ENCODE measurements at regions not wholly inside any gene's neighbourhood (a gene's known extent, or its start where the extent isn't known, plus 50 kb on each side); places are given as distances from the start of the nearest gene placed in this dataset.

DNA sequence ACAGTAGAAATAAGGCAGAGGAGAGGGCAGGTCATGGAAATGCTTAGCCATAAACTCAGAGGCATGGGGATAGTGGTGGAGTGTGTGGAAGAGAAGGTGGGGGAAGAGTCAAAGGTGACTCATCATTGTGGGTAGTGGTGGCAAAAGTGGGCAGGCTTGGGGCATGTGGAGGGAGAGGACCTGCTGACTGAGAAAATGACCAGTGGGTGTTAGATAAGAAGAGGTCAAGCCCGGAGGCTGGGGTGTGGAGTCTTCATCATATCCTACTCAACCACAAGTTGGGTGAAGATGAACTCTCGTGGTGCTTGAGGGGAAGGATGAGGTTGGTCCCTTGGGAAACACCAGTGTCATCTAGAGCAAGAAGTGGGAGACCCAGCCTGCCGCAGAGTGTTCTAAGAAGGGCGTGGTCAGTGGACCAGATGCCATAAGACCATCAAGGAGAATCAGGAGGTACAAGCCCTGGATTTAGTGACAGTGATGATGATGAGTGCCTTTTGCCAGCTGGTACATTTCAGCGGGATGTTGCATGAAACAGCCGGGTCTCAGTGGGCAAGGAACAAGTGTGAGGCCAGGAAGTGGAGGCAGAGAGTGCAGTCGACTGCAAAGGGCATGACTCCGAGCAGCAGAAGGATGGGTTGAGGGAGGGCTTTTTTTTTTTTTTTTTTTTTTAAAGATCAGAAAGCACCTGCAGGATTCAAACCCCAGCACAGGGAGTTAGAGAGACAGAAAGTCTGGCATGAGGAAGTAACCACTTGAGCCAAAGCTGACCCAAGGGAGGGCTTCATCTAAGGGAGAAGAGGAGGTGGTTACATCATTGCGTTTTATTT, 122.6 kb upstream of the SPRED2 start:
- no peak for TF ChIP-seq EZH2 (IDR thresholded peaks at IDR 0.05; ENCODE audit: borderline replicate concordance, insufficient read depth, low read depth, low read length, poor library complexity, severe bottlenecking)
- no peak for TF ChIP-seq CTCF (IDR thresholded peaks at IDR 0.05)
- ChIA-PET CTCF (interaction anchor here (0.9 to 3.2 kb wide), 3 partner anchors 19 to 291 kb away, joined by 3 to 17 read pairs (median 5); no protein-coding TSS in a partner anchor), POLR2A (interaction anchor here (0.7 kb wide), 2 partner anchors 488 to 489 kb away, joined by 4 read pairs; no protein-coding TSS in a partner anchor)
- no peaks in the 10 kb centered on the region for H3K79me2 ChIP-seq (ENCODE audit: control insufficient read depth, insufficient read depth, low read length)
- no peaks in the 10 kb centered on the region for H4K20me1 ChIP-seq (ENCODE audit: control insufficient read depth, insufficient read depth, low read length, poor library complexity, severe bottlenecking)
- Mint-ChIP-seq H3K9me3 (ENCODE audit: insufficient read depth) (no peaks in the 10 kb centered on the region), H3K27ac (peak overlapping the region; percentile 59), H3K4me3 (peak overlapping the region; percentile 26), H3K4me1 (peaks cover 22% of the 10 kb centered on the region), H3K27me3 (peaks cover 7% of the 10 kb centered on the region)
- no peak overlapping the region for H3K27ac ChIP-seq (ENCODE audit: low read length in 2 of 2)
- ATAC-seq (ENCODE audit: low read depth), result peak; percentile 45
- no peaks in the 10 kb centered on the region for H3K36me3 ChIP-seq (replicated peaks in 1 of 2; ENCODE audit: control extremely low read depth in 1 of 2, control insufficient read depth in 1 of 2, extremely low read depth in 1 of 2, insufficient read depth in 2 of 2, low read length in 1 of 2)
- peak overlapping the region; percentile 51 for H3K4me2 ChIP-seq (replicated peaks; ENCODE audit: low read depth, low read length, poor library complexity, severe bottlenecking)
- H3K4me1 ChIP-seq (ENCODE audit: control insufficient read depth in 2 of 2, insufficient read depth in 2 of 2, low read length in 2 of 2), result peaks cover 10 to 21% of the 10 kb centered on the region in 2 donors
- H3K9me3 ChIP-seq (ENCODE audit: control extremely low read depth in 1 of 3, control insufficient read depth in 2 of 3, insufficient read depth in 1 of 3, low read length in 2 of 3), result no peaks in the 10 kb centered on the region
- peak; percentile 19 for DNase-seq
- 9% methylated on average over 7 of the region's 9 CpGs for WGBS (ENCODE audit: insufficient coverage)
- no peaks in the 10 kb centered on the region for H3K27me3 ChIP-seq (replicated peaks in 1 of 4; ENCODE audit: control extremely low read depth in 1 of 4, control insufficient read depth in 3 of 4, insufficient read depth in 4 of 4, low read length in 3 of 4)
- intact Hi-C loops (cut with micrococcal nuclease), result loop anchor here (2.0 kb wide), 1 partner anchor 172 kb away; no protein-coding TSS in a partner anchor
- no peak overlapping the region for H3K4me3 ChIP-seq (ENCODE audit: control extremely low read depth in 1 of 5, extremely low read depth in 1 of 5, insufficient read depth in 1 of 5, low read depth in 2 of 5, low read length in 4 of 5)
- no peak overlapping the region for H2AFZ ChIP-seq (ENCODE audit: insufficient read depth, low read depth, low read length, poor library complexity, severe bottlenecking)
- no peak overlapping the region for H3K9ac ChIP-seq (ENCODE audit: low read length)

- Histone ChIP-seq H3K36me3 (replicated peaks in 1 of 2; ENCODE audit: control extremely low read depth in 1 of 2, control insufficient read depth in 1 of 2, extremely low read depth in 1 of 2, insufficient read depth in 2 of 2, low read length in 1 of 2) (no peaks in the 10 kb centered on the region), H2AFZ (ENCODE audit: insufficient read depth, low read depth, low read length, poor library complexity, severe bottlenecking) (no peak overlapping the region), H3K4me2 (replicated peaks; ENCODE audit: low read depth, low read length, poor library complexity, severe bottlenecking) (no peak overlapping the region), H3K27me3 (replicated peaks in 1 of 4; ENCODE audit: control extremely low read depth in 1 of 4, control insufficient read depth in 3 of 4, insufficient read depth in 4 of 4, low read length in 3 of 4) (no peaks in the 10 kb centered on the region), H3K4me1 (ENCODE audit: control insufficient read depth in 2 of 2, insufficient read depth in 2 of 2, low read length in 2 of 2) (peaks cover 10 to 21% of the 10 kb centered on the region in 2 donors), H3K79me2 (ENCODE audit: control insufficient read depth, insufficient read depth, low read length) (no peaks in the 10 kb centered on the region), H3K27ac (ENCODE audit: low read length in 2 of 2) (no peak overlapping the region), H3K9me3 (ENCODE audit: control extremely low read depth in 1 of 3, control insufficient read depth in 2 of 3, insufficient read depth in 1 of 3, low read length in 2 of 3) (no peaks in the 10 kb centered on the region), H3K9ac (ENCODE audit: low read length) (no peak overlapping the region), H4K20me1 (ENCODE audit: control insufficient read depth, insufficient read depth, low read length, poor library complexity, severe bottlenecking) (no peaks in the 10 kb centered on the region), H3K4me3 (ENCODE audit: control extremely low read depth in 1 of 5, extremely low read depth in 1 of 5, insufficient read depth in 1 of 5, low read depth in 2 of 5, low read length in 4 of 5) (no peak overlapping the region)
- 0% methylated on average over 1 of the region's 10 CpGs for WGBS (ENCODE audit: insufficient coverage)
- Mint-ChIP-seq H3K4me3 (no peak overlapping the region), H3K4me1 (peaks cover 22% of the 10 kb centered on the region), H3K27ac (no peak overlapping the region), H3K9me3 (ENCODE audit: insufficient read depth) (no peaks in the 10 kb centered on the region), H3K27me3 (peaks cover 4% of the 10 kb centered on the region)
- DNase-seq, result peak; percentile 14
- TF ChIP-seq CTCF (IDR thresholded peaks at IDR 0.05) (peak; percentile 51), EZH2 (IDR thresholded peaks at IDR 0.05; ENCODE audit: borderline replicate concordance, insufficient read depth, low read depth, low read length, poor library complexity, severe bottlenecking) (no peak)
- intact Hi-C loops (cut with micrococcal nuclease), result loop anchor here (1.0 to 2.0 kb wide), 4 partner anchors 20 to 489 kb away; no protein-coding TSS in a partner anchor
- CTCF ChIA-PET, result interaction anchor here (0.7 to 3.2 kb wide), 4 partner anchors 9 to 489 kb away, joined by 3 to 17 read pairs (median 6); no protein-coding TSS in a partner anchor
- no peak for ATAC-seq (ENCODE audit: low read depth)
- POLR2A ChIA-PET, result no interaction called here
These were observed 121.2 kb upstream of the SPRED2 start for GRCh38 chr2:65553504-65554074.

Measured in B cell (primary cell).